ENCODE measurements at regions not wholly inside any gene's neighbourhood (a gene's known extent, or its start where the extent isn't known, plus 50 kb on each side); places are given as distances from the start of the nearest gene placed in this dataset.

DNA sequence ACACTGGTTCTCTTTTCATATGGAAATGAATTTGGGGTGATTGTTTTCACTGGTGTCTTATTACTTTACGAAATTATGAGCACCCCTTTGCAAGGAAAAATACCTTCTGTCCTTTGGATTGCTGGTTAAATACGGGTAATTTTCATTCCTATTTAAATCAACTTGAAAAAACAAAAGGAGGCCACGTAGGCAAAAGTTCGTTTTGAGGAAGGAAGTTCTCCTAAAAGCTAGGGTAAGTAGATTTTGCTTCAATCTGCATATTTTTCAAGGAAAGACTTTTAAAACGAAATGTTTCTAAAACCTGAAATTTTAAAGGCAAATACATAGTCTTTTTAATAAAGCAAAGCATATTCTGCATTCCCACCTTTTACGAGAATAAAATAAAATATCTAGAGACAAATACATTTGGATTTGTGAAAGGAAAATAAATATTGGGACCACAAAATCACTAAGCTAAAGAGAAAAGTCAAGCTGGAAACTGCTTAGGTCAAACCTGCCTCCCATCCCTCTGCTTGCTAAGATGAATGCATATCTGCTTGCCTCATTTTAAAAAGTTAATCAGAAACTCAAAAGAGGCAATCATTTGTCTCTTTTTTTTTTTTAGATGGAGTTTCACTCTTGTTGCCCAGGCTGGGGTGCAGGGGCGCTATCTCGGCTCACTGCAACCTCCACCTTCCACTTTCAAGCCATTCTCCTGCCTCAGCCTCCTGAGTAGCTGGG, 70.9 kb upstream of the ETS2 start:
- Histone ChIP-seq H3K4me1 (ENCODE audit: control insufficient read depth, insufficient read depth, low read length) (peaks cover 1% of the 10 kb centered on the region; the same call in 1 of the 2 replicates), H3K4me3 (ENCODE audit: low read length) (no peak overlapping the region), H3K9me3 (ENCODE audit: control insufficient read depth, insufficient read depth, low read length) (no peaks in the 10 kb centered on the region), H3K36me3 (ENCODE audit: control insufficient read depth, insufficient read depth, low read length) (no peaks in the 10 kb centered on the region), H3K27me3 (ENCODE audit: control insufficient read depth, insufficient read depth, low read length) (no peaks in the 10 kb centered on the region), H3K27ac (ENCODE audit: low read length) (no peak overlapping the region)
- WGBS (ENCODE audit: insufficient coverage, insufficient read length): no CpG with 5 or more reads among the region's 8 CpGs
- no peak for DNase-seq (ENCODE audit: low read depth, low spot score)

DNA sequence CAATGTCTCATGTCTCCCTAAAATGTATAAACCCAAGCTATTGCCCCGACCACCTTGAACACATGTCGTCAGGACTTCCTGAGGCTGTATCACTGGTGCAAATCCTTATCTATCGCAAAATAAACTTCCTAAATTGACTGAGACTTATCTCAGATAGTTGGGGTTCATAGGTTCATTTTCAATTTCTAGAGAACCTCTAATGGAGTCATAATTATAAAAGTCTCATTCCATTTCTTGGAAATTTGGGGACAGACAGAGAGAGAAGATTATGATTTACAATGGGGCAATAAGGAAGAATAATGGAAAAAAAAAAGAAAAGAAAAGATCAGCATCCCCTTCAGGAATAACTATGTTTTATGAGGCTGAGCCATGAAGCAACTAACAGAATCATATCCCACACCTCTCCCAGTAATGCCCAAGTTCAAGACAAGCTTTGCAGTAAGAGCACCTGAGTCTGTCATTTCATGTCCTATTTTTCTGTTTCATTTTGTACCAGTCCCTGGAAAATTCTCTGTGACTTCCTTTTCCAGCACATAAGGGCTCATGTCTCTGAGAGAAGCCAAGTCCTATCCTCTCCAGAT, 70.0 kb upstream of the ETS2 start:
- no peak for DNase-seq (ENCODE audit: low read depth, low spot score)
- no peak overlapping the region for H3K4me3 ChIP-seq (ENCODE audit: low read length)
- no peaks in the 10 kb centered on the region for H3K27me3 ChIP-seq (ENCODE audit: control insufficient read depth, insufficient read depth, low read length)
- no peaks in the 10 kb centered on the region for H3K9me3 ChIP-seq (ENCODE audit: control insufficient read depth, insufficient read depth, low read length)
- no peaks in the 10 kb centered on the region for H3K4me1 ChIP-seq (ENCODE audit: control insufficient read depth, insufficient read depth, low read length)
- no peak overlapping the region for H3K27ac ChIP-seq (ENCODE audit: low read length)
- H3K36me3 ChIP-seq (ENCODE audit: control insufficient read depth, insufficient read depth, low read length): no peaks in the 10 kb centered on the region
- no CpG with 5 or more reads among the region's 3 CpGs for WGBS (ENCODE audit: insufficient coverage, insufficient read length)

DNA sequence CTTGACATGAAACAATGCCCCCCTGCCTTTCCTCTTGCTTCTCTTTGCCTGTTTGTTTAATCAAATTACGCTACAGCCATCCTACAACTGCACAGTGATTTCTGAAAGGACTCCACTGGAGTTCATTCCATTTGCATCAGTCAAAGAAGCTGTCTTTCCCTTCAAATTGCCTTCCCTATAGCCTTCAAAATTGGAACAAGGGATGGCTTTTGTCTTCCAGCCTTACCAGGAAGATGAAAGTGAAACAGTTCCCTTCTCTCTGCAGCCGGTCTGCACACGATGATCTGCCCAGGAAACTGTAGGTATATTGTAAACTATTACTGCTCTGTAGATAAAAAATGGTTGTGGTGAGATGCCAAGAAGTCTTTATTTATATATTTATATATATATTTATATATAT, 65.6 kb upstream of the ETS2 start:
- no peaks in the 10 kb centered on the region for H3K9me3 ChIP-seq (ENCODE audit: control insufficient read depth, insufficient read depth, low read length)
- H3K27ac ChIP-seq (ENCODE audit: low read length): no peak overlapping the region
- no peaks in the 10 kb centered on the region for H3K4me1 ChIP-seq (ENCODE audit: control insufficient read depth, insufficient read depth, low read length)
- H3K36me3 ChIP-seq (ENCODE audit: control insufficient read depth, insufficient read depth, low read length): no peaks in the 10 kb centered on the region
- H3K4me3 ChIP-seq (ENCODE audit: low read length): no peak overlapping the region
- H3K27me3 ChIP-seq (ENCODE audit: control insufficient read depth, insufficient read depth, low read length): no peaks in the 10 kb centered on the region
- DNase-seq (ENCODE audit: low read depth, low spot score): no peak
- WGBS (ENCODE audit: insufficient coverage, insufficient read length): no CpG with 5 or more reads among the region's 3 CpGs

GRCh38 chr21:38741092-38741949, 64.4 kb upstream of the ETS2 start:
- Histone ChIP-seq H3K9me3 (ENCODE audit: control insufficient read depth, insufficient read depth, low read length) (no peaks in the 10 kb centered on the region), H3K27me3 (ENCODE audit: control insufficient read depth, insufficient read depth, low read length) (no peaks in the 10 kb centered on the region), H3K27ac (ENCODE audit: low read length) (no peak overlapping the region), H3K4me3 (ENCODE audit: low read length) (no peak overlapping the region), H3K36me3 (ENCODE audit: control insufficient read depth, insufficient read depth, low read length) (no peaks in the 10 kb centered on the region), H3K4me1 (ENCODE audit: control insufficient read depth, insufficient read depth, low read length) (no peaks in the 10 kb centered on the region)
- no peak for DNase-seq (ENCODE audit: low read depth, low spot score)
- WGBS (ENCODE audit: insufficient coverage, insufficient read length): no CpG with 5 or more reads among the region's 5 CpGs

GRCh38 chr21:38741950-38742256, 63.8 kb upstream of the ETS2 start:
- no peaks in the 10 kb centered on the region for H3K9me3 ChIP-seq (ENCODE audit: control insufficient read depth, insufficient read depth, low read length)
- H3K27ac ChIP-seq (ENCODE audit: low read length): no peak overlapping the region
- no CpG with 5 or more reads among the region's 5 CpGs for WGBS (ENCODE audit: insufficient coverage, insufficient read length)
- no peaks in the 10 kb centered on the region for H3K4me1 ChIP-seq (ENCODE audit: control insufficient read depth, insufficient read depth, low read length)
- H3K27me3 ChIP-seq (ENCODE audit: control insufficient read depth, insufficient read depth, low read length): no peaks in the 10 kb centered on the region
- H3K36me3 ChIP-seq (ENCODE audit: control insufficient read depth, insufficient read depth, low read length): no peaks in the 10 kb centered on the region
- DNase-seq (ENCODE audit: low read depth, low spot score): no peak
- no peak overlapping the region for H3K4me3 ChIP-seq (ENCODE audit: low read length)

- Histone ChIP-seq H3K27me3 (ENCODE audit: control insufficient read depth, insufficient read depth, low read length) (no peaks in the 10 kb centered on the region), H3K27ac (ENCODE audit: low read length) (no peak overlapping the region), H3K9me3 (ENCODE audit: control insufficient read depth, insufficient read depth, low read length) (no peaks in the 10 kb centered on the region), H3K4me1 (ENCODE audit: control insufficient read depth, insufficient read depth, low read length) (no peaks in the 10 kb centered on the region), H3K4me3 (ENCODE audit: low read length) (no peak overlapping the region), H3K36me3 (ENCODE audit: control insufficient read depth, insufficient read depth, low read length) (no peaks in the 10 kb centered on the region)
- no peak for DNase-seq (ENCODE audit: low read depth, low spot score)
- WGBS (ENCODE audit: insufficient coverage, insufficient read length): no CpG with 5 or more reads among the region's 1 CpG
These were observed 63.0 kb upstream of the ETS2 start for GRCh38 chr21:38742580-38743260.

- no CpG with 5 or more reads among the region's 21 CpGs for WGBS (ENCODE audit: insufficient coverage, insufficient read length)
- H3K4me3 ChIP-seq (ENCODE audit: low read length): no peak overlapping the region
- no peaks in the 10 kb centered on the region for H3K9me3 ChIP-seq (ENCODE audit: control insufficient read depth, insufficient read depth, low read length)
- H3K36me3 ChIP-seq (ENCODE audit: control insufficient read depth, insufficient read depth, low read length): no peaks in the 10 kb centered on the region
- DNase-seq (ENCODE audit: low read depth, low spot score): no peak
- no peaks in the 10 kb centered on the region for H3K4me1 ChIP-seq (ENCODE audit: control insufficient read depth, insufficient read depth, low read length)
- no peak overlapping the region for H3K27ac ChIP-seq (ENCODE audit: low read length)
- H3K27me3 ChIP-seq (ENCODE audit: control insufficient read depth, insufficient read depth, low read length): no peaks in the 10 kb centered on the region
These were observed 61.8 kb upstream of the ETS2 start for GRCh38 chr21:38743772-38744529.

GRCh38 chr21:38744861-38745260, 60.9 kb upstream of the ETS2 start:
- DNase-seq (ENCODE audit: low read depth, low spot score): no peak
- H3K36me3 ChIP-seq (ENCODE audit: control insufficient read depth, insufficient read depth, low read length): no peaks in the 10 kb centered on the region

GRCh38 chr21:38747810-38748209, 57.9 kb upstream of the ETS2 start:
- no CpG with 5 or more reads among the region's 4 CpGs for WGBS (ENCODE audit: insufficient coverage, insufficient read length)
- no peaks in the 10 kb centered on the region for H3K9me3 ChIP-seq (ENCODE audit: control insufficient read depth, insufficient read depth, low read length)
- no peaks in the 10 kb centered on the region for H3K4me1 ChIP-seq (ENCODE audit: control insufficient read depth, insufficient read depth, low read length)
- no peak overlapping the region for H3K27ac ChIP-seq (ENCODE audit: low read length)
- H3K36me3 ChIP-seq (ENCODE audit: control insufficient read depth, insufficient read depth, low read length): no peaks in the 10 kb centered on the region
- no peak for DNase-seq (ENCODE audit: low read depth, low spot score)
- no peak overlapping the region for H3K4me3 ChIP-seq (ENCODE audit: low read length)
- H3K27me3 ChIP-seq (ENCODE audit: control insufficient read depth, insufficient read depth, low read length): no peaks in the 10 kb centered on the region

More at GRCh38 chr21:38744861-38745260, 60.9 kb upstream of the ETS2 start:
- Histone ChIP-seq H3K27ac (ENCODE audit: low read length) (no peak overlapping the region), H3K27me3 (ENCODE audit: control insufficient read depth, insufficient read depth, low read length) (no peaks in the 10 kb centered on the region), H3K9me3 (ENCODE audit: control insufficient read depth, insufficient read depth, low read length) (no peaks in the 10 kb centered on the region), H3K4me1 (ENCODE audit: control insufficient read depth, insufficient read depth, low read length) (no peaks in the 10 kb centered on the region), H3K4me3 (ENCODE audit: low read length) (no peak overlapping the region)
- no CpG with 5 or more reads among the region's 2 CpGs for WGBS (ENCODE audit: insufficient coverage, insufficient read length)
